Stomach (tissue), 4 donors: ENCODE measurements at regions not wholly inside any gene's neighbourhood (a gene's known extent, or its start where the extent isn't known, plus 50 kb on each side); places are given as distances from the start of the nearest gene placed in this dataset.

Experiments
- CTCF ChIP-seq, 7 experiments: fragments of 450-650 bp in 4 of 7; fragments of 200-600 bp in 3 of 7; sonication (generic) in 3 of 7; IDR thresholded peaks; one replicate each; pipeline ENCODE4 v1.5.1; 2016 to 2019; ENCODE audit warnings: antibody characterized with exemption in 7 of 7, control low read depth in 2 of 7, mild to moderate bottlenecking in 1 of 7
- POLR2A ChIP-seq, 4 donors: fragments of 450-650 bp; IDR thresholded peaks; one replicate each; pipeline ENCODE4 v1.6.1; 2016; ENCODE audit warnings: antibody characterized with exemption in 4 of 4, control low read depth in 2 of 4, mild to moderate bottlenecking in 1 of 4, moderate library complexity in 1 of 4
- POLR2AphosphoS5 ChIP-seq, 3 donors: sonication (generic); formaldehyde crosslinking; IDR thresholded peaks; one replicate each; pipeline ENCODE4 v1.6.1; 2016; ENCODE audit warnings: antibody characterized with exemption in 3 of 3

GRCh38 chr1:216826646-216827045 lies 103.4 kb upstream of the ESRRG start:
- no peak for TF ChIP-seq CTCF (IDR thresholded peaks at IDR 0.05)
- TF ChIP-seq POLR2A (IDR thresholded peaks at IDR 0.05) = no peak
- TF ChIP-seq POLR2AphosphoS5 (IDR thresholded peaks at IDR 0.05) = no peak
